Mesenchymal stem cell (in vitro differentiated cells and primary cell): ENCODE measurements at regions not wholly inside any gene's neighbourhood (a gene's known extent, or its start where the extent isn't known, plus 50 kb on each side); places are given as distances from the start of the nearest gene placed in this dataset.

ENCODE experiments used
- DNase-seq: peaks from one replicate; pipeline ENCODE4 v3.0.0-alpha.2; 2013
- H2AFZ ChIP-seq: one replicate; pipeline ENCODE4 v1.6.1; 2013; ENCODE audit warnings: low read depth, mild to moderate bottlenecking, control low read depth, inconsistent platforms, low read length, moderate library complexity
- H2AK5ac ChIP-seq: 2 replicates; pipeline ENCODE4 v1.6.1; 2013; ENCODE audit warnings: low read length, moderate library complexity, mild to moderate bottlenecking, inconsistent platforms; ENCODE audit not compliant: severe bottlenecking
- H2BK120ac ChIP-seq: one replicate; pipeline ENCODE4 v1.6.1; 2013; ENCODE audit warnings: low read depth, mild to moderate bottlenecking, inconsistent platforms, low read length, moderate library complexity
- H2BK12ac ChIP-seq, 2 experiments: one replicate each; pipeline ENCODE4 v1.6.1; 2013; ENCODE audit warnings: inconsistent platforms in 2 of 2, low read length in 2 of 2, mild to moderate bottlenecking in 2 of 2, moderate library complexity in 2 of 2, control low read depth in 1 of 2
- H2BK15ac ChIP-seq: one replicate; pipeline ENCODE4 v1.6.1; 2013; ENCODE audit warnings: mild to moderate bottlenecking, low read depth, inconsistent platforms; ENCODE audit not compliant: poor library complexity, severe bottlenecking
- H2BK5ac ChIP-seq: 2 replicates; pipeline ENCODE4 v1.6.1; 2013; ENCODE audit warnings: low read depth, mild to moderate bottlenecking, low read length, control low read depth, inconsistent platforms; ENCODE audit not compliant: poor library complexity, severe bottlenecking
- H3K14ac ChIP-seq, 2 experiments: one replicate each; pipeline ENCODE4 v1.6.1; 2013; ENCODE audit warnings: inconsistent platforms in 2 of 2, low read length in 2 of 2, control low read depth in 1 of 2, mild to moderate bottlenecking in 1 of 2, moderate library complexity in 1 of 2
- H3K18ac ChIP-seq, 2 experiments: one replicate each; pipeline ENCODE4 v1.6.1; 2013; ENCODE audit warnings: inconsistent platforms in 2 of 2, low read length in 2 of 2, control low read depth in 1 of 2, low read depth in 1 of 2, mild to moderate bottlenecking in 1 of 2
- H3K23ac ChIP-seq, 2 experiments: one replicate each; pipeline ENCODE4 v1.6.1; 2013; ENCODE audit warnings: inconsistent platforms in 2 of 2, low read length in 2 of 2, mild to moderate bottlenecking in 2 of 2, moderate library complexity in 2 of 2, control low read depth in 1 of 2
- H3K27ac ChIP-seq: 2 replicates; pipeline ENCODE4 v1.5.1; 2013; ENCODE audit warnings: mild to moderate bottlenecking, moderate library complexity, low read length, control low read depth, inconsistent platforms; ENCODE audit not compliant: poor library complexity, severe bottlenecking
- H3K27me3 ChIP-seq, 2 experiments: 2 replicates each; pipeline versions ENCODE4 v1.6.1 to v1.7.0; 2013; ENCODE audit warnings: low read length in 2 of 2, mild to moderate bottlenecking in 2 of 2, moderate library complexity in 2 of 2, control low read depth in 1 of 2, inconsistent platforms in 1 of 2; ENCODE audit not compliant: control insufficient read depth in 1 of 2, insufficient read depth in 1 of 2
- H3K36me3 ChIP-seq, 2 experiments: 2 replicates each; pipeline versions ENCODE4 v1.6.1 to v1.7.0; 2013; ENCODE audit warnings: low read length in 2 of 2, control low read depth in 1 of 2, inconsistent platforms in 1 of 2, low read depth in 1 of 2, mild to moderate bottlenecking in 1 of 2; ENCODE audit not compliant: insufficient read depth in 2 of 2, control insufficient read depth in 1 of 2
- H3K4ac ChIP-seq, 2 experiments: one replicate each; pipeline ENCODE4 v1.6.1; 2013; ENCODE audit warnings: inconsistent platforms in 2 of 2, low read length in 2 of 2, mild to moderate bottlenecking in 2 of 2, moderate library complexity in 2 of 2, control low read depth in 1 of 2, low read depth in 1 of 2
- H3K4me1 ChIP-seq: 2 replicates; pipeline ENCODE4 v1.6.1; 2013; ENCODE audit warnings: low read depth, low read length, control low read depth; ENCODE audit not compliant: control insufficient read depth, insufficient read depth
- H3K4me2 ChIP-seq: 2 replicates; pipeline ENCODE4 v1.6.1; 2013; ENCODE audit warnings: low read length, mild to moderate bottlenecking, inconsistent platforms; ENCODE audit not compliant: poor library complexity, severe bottlenecking
- H3K4me3 ChIP-seq, 2 experiments: 2 replicates each; pipeline versions ENCODE4 v1.5.1 to v1.7.0; 2013; ENCODE audit warnings: low read length in 2 of 2, mild to moderate bottlenecking in 2 of 2, control low read depth in 1 of 2, low read depth in 1 of 2; ENCODE audit not compliant: insufficient read depth in 1 of 2
- H3K79me1 ChIP-seq: replicated peaks from 2 replicates; pipeline ENCODE4 v1.6.1; 2013; ENCODE audit warnings: mild to moderate bottlenecking, control low read depth, low read length, inconsistent platforms; ENCODE audit not compliant: poor library complexity, severe bottlenecking
- H3K9ac ChIP-seq: 2 replicates; pipeline ENCODE4 v1.7.0; 2013; ENCODE audit warnings: mild to moderate bottlenecking, low read length, moderate library complexity
- H3K9me3 ChIP-seq: 2 replicates; pipeline ENCODE4 v1.7.0; 2013; ENCODE audit warnings: mild to moderate bottlenecking, low read length; ENCODE audit not compliant: control insufficient read depth
- H4K8ac ChIP-seq: one replicate; pipeline ENCODE4 v1.6.1; 2013; ENCODE audit warnings: inconsistent platforms, mild to moderate bottlenecking, low read length, moderate library complexity
- H4K91ac ChIP-seq: one replicate; pipeline ENCODE4 v1.6.1; 2013; ENCODE audit warnings: mild to moderate bottlenecking, low read length, inconsistent platforms
- WGBS: methylation state at CpG from one replicate; pipeline ENCODE4 v1.1.7; 2013; ENCODE audit warnings: mixed read lengths; 5-methylcytosine and 5-hydroxymethylcytosine counted together

- Histone ChIP-seq H2AFZ (no peak overlapping the region), H2BK120ac (no peak overlapping the region), H4K91ac (no peak overlapping the region), H2BK5ac (no peak overlapping the region), H2BK15ac (no peak overlapping the region), H3K79me1 (no peaks in the 10 kb centered on the region), H3K4me2 (no peak overlapping the region), H3K9ac (no peak overlapping the region), H3K27me3 (peaks cover 0 to 43% of the 10 kb centered on the region in 2 experiments), H3K27ac (no peak overlapping the region), H3K18ac (no peak overlapping the region), H3K4ac (no peak overlapping the region), H3K23ac (no peak overlapping the region), H2BK12ac (no peak overlapping the region), H2AK5ac (no peak overlapping the region), H3K4me3 (no peak overlapping the region), H3K4me1 (peaks cover 2% of the 10 kb centered on the region), H3K36me3 (no peaks in the 10 kb centered on the region), H3K14ac (no peak overlapping the region), H4K8ac (no peak overlapping the region), H3K9me3 (peaks cover 4% of the 10 kb centered on the region)
- no peak for DNase-seq
- 71% methylated on average over 2 of the region's 2 CpGs for WGBS
These were observed 127.8 kb upstream of the CADM1 start for GRCh38 chr11:115632061-115632460.

GRCh38 chr11:115631609-115632008, 127.4 kb upstream of the CADM1 start:
- Histone ChIP-seq H2AK5ac (no peak overlapping the region), H3K9me3 (peaks cover 4% of the 10 kb centered on the region), H3K14ac (no peak overlapping the region), H3K9ac (no peak overlapping the region), H3K79me1 (no peaks in the 10 kb centered on the region), H2BK12ac (no peak overlapping the region), H3K4me3 (no peak overlapping the region), H3K23ac (no peak overlapping the region), H2BK15ac (no peak overlapping the region), H3K36me3 (no peaks in the 10 kb centered on the region), H3K4me2 (no peak overlapping the region), H3K18ac (no peak overlapping the region), H2BK5ac (no peak overlapping the region), H3K4ac (no peak overlapping the region), H4K91ac (no peak overlapping the region), H3K27ac (no peak overlapping the region), H4K8ac (no peak overlapping the region), H3K27me3 (peaks cover 0 to 48% of the 10 kb centered on the region in 2 experiments), H2BK120ac (no peak overlapping the region), H3K4me1 (peaks cover 2% of the 10 kb centered on the region), H2AFZ (no peak overlapping the region)
- no peak for DNase-seq
- 100% methylated on average over 4 of the region's 4 CpGs for WGBS

- H3K18ac ChIP-seq = no peak overlapping the region
- H3K4me1 ChIP-seq = peaks cover 2% of the 10 kb centered on the region
- no peak overlapping the region for H2BK120ac ChIP-seq
- H2BK5ac ChIP-seq = no peak overlapping the region
- H3K27me3 ChIP-seq = peaks cover 0 to 61% of the 10 kb centered on the region in 2 experiments
- no peak overlapping the region for H3K14ac ChIP-seq
- H3K4me3 ChIP-seq = no peak overlapping the region
- H3K9me3 ChIP-seq = peaks cover 4% of the 10 kb centered on the region
- no peaks in the 10 kb centered on the region for H3K36me3 ChIP-seq
- no peak overlapping the region for H3K4me2 ChIP-seq
- H4K8ac ChIP-seq = no peak overlapping the region
- H2BK15ac ChIP-seq = no peak overlapping the region
- H3K79me1 ChIP-seq = no peaks in the 10 kb centered on the region
- H3K9ac ChIP-seq = no peak overlapping the region
- H3K23ac ChIP-seq = no peak overlapping the region
- 66% methylated on average over 8 of the region's 8 CpGs for WGBS
- H3K27ac ChIP-seq = no peak overlapping the region
- no peak overlapping the region for H3K4ac ChIP-seq
- H2AFZ ChIP-seq = no peak overlapping the region
- no peak overlapping the region for H2AK5ac ChIP-seq
- H2BK12ac ChIP-seq = no peak overlapping the region
- no peak for DNase-seq
- H4K91ac ChIP-seq = no peak overlapping the region
These were observed 126.0 kb upstream of the CADM1 start for GRCh38 chr11:115630214-115630613.

- no peak overlapping the region for H3K14ac ChIP-seq
- no peak overlapping the region for H2BK5ac ChIP-seq
- no peak overlapping the region for H2BK120ac ChIP-seq
- H4K8ac ChIP-seq = no peak overlapping the region
- no peaks in the 10 kb centered on the region for H3K36me3 ChIP-seq
- DNase-seq = no peak
- H2BK12ac ChIP-seq = no peak overlapping the region
- peaks cover 4% of the 10 kb centered on the region for H3K9me3 ChIP-seq
- 88% methylated on average over 4 of the region's 5 CpGs for WGBS
- H4K91ac ChIP-seq = no peak overlapping the region
- H3K27ac ChIP-seq = no peak overlapping the region
- no peak overlapping the region for H3K18ac ChIP-seq
- no peak overlapping the region for H3K4me3 ChIP-seq
- H3K79me1 ChIP-seq = no peaks in the 10 kb centered on the region
- peak overlapping the region; percentile 8 for H2BK15ac ChIP-seq
- H2AK5ac ChIP-seq = peak overlapping the region; percentile 23
- H3K23ac ChIP-seq = no peak overlapping the region
- no peak overlapping the region for H2AFZ ChIP-seq
- H3K27me3 ChIP-seq = peaks cover 0 to 68% of the 10 kb centered on the region in 2 experiments
- no peak overlapping the region for H3K4ac ChIP-seq
- H3K4me1 ChIP-seq = peaks cover 4% of the 10 kb centered on the region
- H3K9ac ChIP-seq = no peak overlapping the region
- no peak overlapping the region for H3K4me2 ChIP-seq
These were observed 125.3 kb upstream of the CADM1 start for GRCh38 chr11:115629456-115630015.
